Gastrocnemius medialis (tissue), 4 donors: ENCODE measurements at regions not wholly inside any gene's neighbourhood (a gene's known extent, or its start where the extent isn't known, plus 50 kb on each side); places are given as distances from the start of the nearest gene placed in this dataset.

ENCODE experiments used
- ATAC-seq, 2 donors: fragments of 150-250 bp; one replicate each; pipeline ENCODE4 v1.9.1; 2016
- DNase-seq, 2 donors: peaks; one replicate each; pipeline ENCODE4 v3.0.0-alpha.2; 2019
- H3K27ac ChIP-seq, 4 donors: fragments of 200-600 bp; sonication (generic); 1 replicate in 1 of 4; 2 replicates in 3 of 4; pipeline ENCODE4 v1.5.1; 2016 to 2018; ENCODE audit warnings: mild to moderate bottlenecking in 2 of 4, moderate library complexity in 1 of 4
- H3K27me3 ChIP-seq, 3 donors: fragments of 200-600 bp; sonication (generic) in 2 of 3; 1 replicate in 1 of 3; 2 replicates in 2 of 3; pipeline versions ENCODE4 v1.5.1 to v1.6.0; 2016 to 2019; ENCODE audit warnings: mild to moderate bottlenecking in 1 of 3, moderate library complexity in 1 of 3
- H3K36me3 ChIP-seq, 2 donors: fragments of 200-600 bp; sonication (generic) in 1 of 2; one replicate each; pipeline ENCODE4 v1.5.1; 2017 to 2018
- H3K4me1 ChIP-seq, 2 donors: fragments of 200-600 bp; sonication (generic) in 1 of 2; one replicate each; pipeline ENCODE4 v1.5.1; 2016 to 2017; ENCODE audit warnings: mild to moderate bottlenecking in 2 of 2
- H3K4me3 ChIP-seq, 4 donors: fragments of 200-600 bp; sonication (generic) in 3 of 4; 1 replicate in 1 of 4; 2 replicates in 3 of 4; pipeline ENCODE4 v1.5.1; 2016 to 2019; ENCODE audit warnings: mild to moderate bottlenecking in 2 of 4
- H3K9me3 ChIP-seq, 3 donors: fragments of 200-600 bp; sonication (generic) in 2 of 3; 1 replicate in 1 of 3; 2 replicates in 2 of 3; pipeline ENCODE4 v1.5.1; 2016 to 2019
- CTCF ChIP-seq, 5 experiments: fragments of 450-650 bp in 3 of 5; fragments of 200-600 bp in 2 of 5; sonication (generic) in 2 of 5; IDR thresholded peaks in 4 of 5; conservative IDR thresholded peaks in 1 of 5; 1 replicate in 4 of 5; 2 replicates in 1 of 5; pipeline ENCODE4 v1.5.1; 2016 to 2019; ENCODE audit warnings: antibody characterized with exemption in 5 of 5, mild to moderate bottlenecking in 3 of 5, moderate library complexity in 3 of 5
- POLR2A ChIP-seq, 2 donors: fragments of 450-650 bp; IDR thresholded peaks; one replicate each; pipeline ENCODE4 v1.6.1; 2017; ENCODE audit warnings: antibody characterized with exemption in 2 of 2, mild to moderate bottlenecking in 2 of 2, moderate library complexity in 2 of 2
- in situ Hi-C, 4 donors: fragments of 200-750 bp; cut with MboI; loops; one replicate each; pipeline versions ENCODE4 v1.15.0 to v1.8.0; 2017; ENCODE audit warnings: low sequenced_read_pairs in 4 of 4
- intact Hi-C: fragments of 100-400 bp; cut with DNase I; formaldehyde crosslinking; loops from one replicate; pipeline ENCODE4 v1.15.1; 2023; ENCODE audit warnings: low total_unique reads

- Histone ChIP-seq H3K36me3 (no peaks in the 10 kb centered on the region), H3K27ac (no peak overlapping the region), H3K4me1 (peaks cover 12 to 17% of the 10 kb centered on the region in 2 donors), H3K27me3 (no peaks in the 10 kb centered on the region), H3K9me3 (no peaks in the 10 kb centered on the region), H3K4me3 (no peak overlapping the region)
- intact Hi-C loops (no loop called here), in situ Hi-C loops (no loop called here)
- TF ChIP-seq CTCF (IDR thresholded peaks at IDR 0.05 in 4 of 5, conservative IDR thresholded peaks at IDR 0.05 in 1 of 5) (no peak), POLR2A (IDR thresholded peaks at IDR 0.05) (no peak)
- ATAC-seq (no peak), DNase-seq (no peak)
These were observed 52.3 kb upstream of the SOX6 start for GRCh38 chr11:16408619-16409018.

GRCh38 chr11:16406226-16406625 lies 49.9 kb upstream of the SOX6 start:
- Histone ChIP-seq H3K27ac (no peak overlapping the region), H3K4me3 (no peak overlapping the region), H3K9me3 (no peaks in the 10 kb centered on the region), H3K4me1 (peaks cover 11 to 12% of the 10 kb centered on the region in 2 donors), H3K36me3 (no peaks in the 10 kb centered on the region), H3K27me3 (no peaks in the 10 kb centered on the region)
- in situ Hi-C loops (no loop called here), intact Hi-C loops (no loop called here)
- DNase-seq, result no peak
- no peak for ATAC-seq
- TF ChIP-seq CTCF (IDR thresholded peaks at IDR 0.05 in 4 of 5, conservative IDR thresholded peaks at IDR 0.05 in 1 of 5) (no peak), POLR2A (IDR thresholded peaks at IDR 0.05) (no peak)
